ENCODE measurements at regions not wholly inside any gene's neighbourhood (a gene's known extent, or its start where the extent isn't known, plus 50 kb on each side); places are given as distances from the start of the nearest gene placed in this dataset.

DNA sequence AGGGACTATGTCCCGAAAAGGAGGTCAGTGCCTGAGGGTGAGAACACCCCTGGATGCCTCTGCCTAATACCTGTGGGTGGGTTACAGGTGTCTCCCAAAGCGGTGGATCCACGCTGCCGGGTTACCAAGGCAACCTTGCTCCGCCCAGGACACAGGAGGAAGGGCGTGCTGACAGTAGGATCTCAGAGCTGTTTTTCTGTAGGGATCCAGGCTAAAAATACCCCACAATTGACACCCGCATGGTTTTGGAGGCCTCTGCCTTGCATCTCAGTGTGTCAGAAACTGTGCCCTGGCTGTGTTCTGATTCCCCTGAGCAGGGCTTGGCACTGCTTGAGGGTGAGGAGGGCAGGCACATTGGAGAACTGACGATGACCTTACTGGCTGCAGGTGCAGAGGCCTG lies 118.0 kb downstream of the IER5 start:
- TF ChIP-seq EZH2 (IDR thresholded peaks at IDR 0.05; ENCODE audit: insufficient read depth, low read length), result no peak
- TF ChIP-seq, protein P1, sequence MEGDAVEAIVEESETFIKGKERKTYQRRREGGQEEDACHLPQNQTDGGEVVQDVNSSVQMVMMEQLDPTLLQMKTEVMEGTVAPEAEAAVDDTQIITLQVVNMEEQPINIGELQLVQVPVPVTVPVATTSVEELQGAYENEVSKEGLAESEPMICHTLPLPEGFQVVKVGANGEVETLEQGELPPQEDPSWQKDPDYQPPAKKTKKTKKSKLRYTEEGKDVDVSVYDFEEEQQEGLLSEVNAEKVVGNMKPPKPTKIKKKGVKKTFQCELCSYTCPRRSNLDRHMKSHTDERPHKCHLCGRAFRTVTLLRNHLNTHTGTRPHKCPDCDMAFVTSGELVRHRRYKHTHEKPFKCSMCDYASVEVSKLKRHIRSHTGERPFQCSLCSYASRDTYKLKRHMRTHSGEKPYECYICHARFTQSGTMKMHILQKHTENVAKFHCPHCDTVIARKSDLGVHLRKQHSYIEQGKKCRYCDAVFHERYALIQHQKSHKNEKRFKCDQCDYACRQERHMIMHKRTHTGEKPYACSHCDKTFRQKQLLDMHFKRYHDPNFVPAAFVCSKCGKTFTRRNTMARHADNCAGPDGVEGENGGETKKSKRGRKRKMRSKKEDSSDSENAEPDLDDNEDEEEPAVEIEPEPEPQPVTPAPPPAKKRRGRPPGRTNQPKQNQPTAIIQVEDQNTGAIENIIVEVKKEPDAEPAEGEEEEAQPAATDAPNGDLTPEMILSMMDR (IDR thresholded peaks at IDR 0.05; ENCODE audit: insufficient read depth, low read depth, low read length), result no peak
